Osteoblast (primary cell): ENCODE measurements at regions not wholly inside any gene's neighbourhood (a gene's known extent, or its start where the extent isn't known, plus 50 kb on each side); places are given as distances from the start of the nearest gene placed in this dataset.

Source experiments
- DNase-seq: peaks from one replicate; pipeline ENCODE4 v3.0.0; 2011; ENCODE audit warnings: low spot score, mixed read lengths; ENCODE audit not compliant: insufficient read length; ENCODE audit errors: missing footprints
- H2AFZ ChIP-seq: 2 replicates; pipeline ENCODE4 v1.6.0; 2011; ENCODE audit warnings: mild to moderate bottlenecking, low read length
- H3K27ac ChIP-seq: 2 replicates; pipeline ENCODE4 v1.5.1; 2011; ENCODE audit warnings: mild to moderate bottlenecking, low read depth, low read length, moderate library complexity
- H3K27me3 ChIP-seq: 2 replicates; pipeline ENCODE4 v1.6.0; 2012; ENCODE audit warnings: mild to moderate bottlenecking, control low read depth, inconsistent platforms, low read length, moderate library complexity; ENCODE audit not compliant: insufficient read depth
- H3K36me3 ChIP-seq: 2 replicates; pipeline ENCODE4 v1.5.1; 2011; ENCODE audit warnings: mild to moderate bottlenecking, low read length, control low read depth, moderate library complexity; ENCODE audit not compliant: insufficient read depth
- H3K4me1 ChIP-seq: 2 replicates; pipeline ENCODE4 v1.5.1; 2011; ENCODE audit warnings: mild to moderate bottlenecking, low read length, control low read depth, moderate library complexity; ENCODE audit not compliant: insufficient read depth
- H3K4me2 ChIP-seq: 2 replicates; pipeline ENCODE4 v1.6.0; 2011; ENCODE audit warnings: mild to moderate bottlenecking, low read length; ENCODE audit not compliant: insufficient read depth
- H3K4me3 ChIP-seq: fragments of 200-600 bp; sonication (generic); 3 replicates; pipeline ENCODE4 v1.5.1; 2012; ENCODE audit warnings: mild to moderate bottlenecking, low read length, inconsistent platforms; ENCODE audit not compliant: insufficient read depth
- H3K79me2 ChIP-seq: 2 replicates; pipeline ENCODE4 v1.6.0; 2012; ENCODE audit warnings: mild to moderate bottlenecking, low read length, control low read depth, inconsistent platforms; ENCODE audit not compliant: insufficient read depth
- H3K9me3 ChIP-seq: 2 replicates; pipeline ENCODE4 v1.5.1; 2011; ENCODE audit warnings: low read depth, low read length, control low read depth
- H4K20me1 ChIP-seq: 2 replicates; pipeline ENCODE4 v1.6.0; 2012; ENCODE audit warnings: mild to moderate bottlenecking, low read length, control low read depth; ENCODE audit not compliant: insufficient read depth
- CTCF ChIP-seq: IDR thresholded peaks from 2 replicates; pipeline ENCODE4 v1.5.1; 2011; ENCODE audit warnings: mild to moderate bottlenecking, low read depth, low read length, moderate library complexity; ENCODE audit errors: extremely low read depth

GRCh38 chr13:61170856-61171255 lies 244.8 kb downstream of the PCDH20 start:
- Histone ChIP-seq H3K4me2 (no peak overlapping the region), H2AFZ (no peak overlapping the region), H3K4me3 (no peak overlapping the region), H3K36me3 (no peaks in the 10 kb centered on the region), H3K27ac (no peak overlapping the region), H3K27me3 (no peaks in the 10 kb centered on the region), H4K20me1 (no peaks in the 10 kb centered on the region), H3K79me2 (no peaks in the 10 kb centered on the region), H3K9me3 (peaks cover 4% of the 10 kb centered on the region), H3K4me1 (no peaks in the 10 kb centered on the region)
- TF ChIP-seq CTCF: no peak
- DNase-seq: no peak

GRCh38 chr13:61162636-61163035 lies 253.0 kb downstream of the PCDH20 start:
- no peak overlapping the region for H3K4me2 ChIP-seq
- no peak for DNase-seq
- H3K9me3 ChIP-seq: no peaks in the 10 kb centered on the region
- H3K27ac ChIP-seq: no peak overlapping the region
- no peaks in the 10 kb centered on the region for H3K4me1 ChIP-seq
- TF ChIP-seq CTCF: no peak
- H3K27me3 ChIP-seq: no peaks in the 10 kb centered on the region
- no peaks in the 10 kb centered on the region for H3K36me3 ChIP-seq
- no peaks in the 10 kb centered on the region for H4K20me1 ChIP-seq
- H2AFZ ChIP-seq: no peak overlapping the region
- H3K79me2 ChIP-seq: no peaks in the 10 kb centered on the region
- no peak overlapping the region for H3K4me3 ChIP-seq

DNA sequence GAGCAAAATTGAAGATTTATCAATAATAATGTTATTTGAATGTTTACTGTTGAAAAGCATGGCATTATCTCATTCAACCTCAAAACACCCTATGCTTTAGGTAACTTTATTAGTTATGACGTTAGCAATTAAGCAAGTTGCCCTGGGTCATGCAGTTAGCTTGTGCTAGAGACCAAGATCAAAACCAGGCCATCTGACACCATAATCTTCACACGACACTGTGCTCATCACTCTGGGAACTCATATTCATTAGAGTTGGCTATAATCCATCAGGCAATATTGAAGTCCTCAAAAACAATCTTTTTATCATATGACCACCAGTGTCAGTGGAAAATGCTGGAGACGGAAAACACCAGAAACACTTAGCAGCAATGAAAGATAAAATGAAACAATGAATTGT lies 253.5 kb downstream of the PCDH20 start:
- H3K9me3 ChIP-seq: no peaks in the 10 kb centered on the region
- H3K4me1 ChIP-seq: no peaks in the 10 kb centered on the region
- DNase-seq: no peak
- H3K79me2 ChIP-seq: no peaks in the 10 kb centered on the region
- no peak overlapping the region for H3K4me2 ChIP-seq
- H3K27ac ChIP-seq: no peak overlapping the region
- no peaks in the 10 kb centered on the region for H4K20me1 ChIP-seq
- no peak overlapping the region for H2AFZ ChIP-seq
- H3K36me3 ChIP-seq: no peaks in the 10 kb centered on the region
- TF ChIP-seq CTCF: no peak
- H3K4me3 ChIP-seq: no peak overlapping the region
- no peaks in the 10 kb centered on the region for H3K27me3 ChIP-seq

DNA sequence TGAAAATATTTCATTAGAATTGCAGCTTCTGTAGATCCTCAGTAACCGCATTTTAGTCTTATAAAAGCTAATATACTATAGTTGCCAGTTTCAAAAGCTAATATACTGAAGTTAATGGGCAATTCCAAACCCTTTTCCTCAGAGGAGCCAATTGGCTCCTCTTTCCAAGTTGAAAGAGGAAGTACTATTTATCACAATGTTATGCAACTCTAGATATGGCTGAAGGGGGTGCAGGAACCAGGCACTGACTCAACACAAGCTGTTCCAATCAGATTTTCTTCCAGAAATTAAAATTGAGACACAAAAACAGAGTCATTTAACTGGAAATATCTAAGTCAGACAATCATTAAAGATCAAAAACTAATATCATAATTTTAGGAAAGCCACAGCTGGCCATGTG lies 258.9 kb downstream of the PCDH20 start:
- no peak overlapping the region for H3K4me3 ChIP-seq
- DNase-seq: no peak
- no peaks in the 10 kb centered on the region for H3K9me3 ChIP-seq
- no peaks in the 10 kb centered on the region for H3K27me3 ChIP-seq
- H2AFZ ChIP-seq: no peak overlapping the region
- H3K4me1 ChIP-seq: no peaks in the 10 kb centered on the region
- TF ChIP-seq CTCF: no peak
- H3K4me2 ChIP-seq: no peak overlapping the region
- H3K36me3 ChIP-seq: no peaks in the 10 kb centered on the region
- no peaks in the 10 kb centered on the region for H4K20me1 ChIP-seq
- no peak overlapping the region for H3K27ac ChIP-seq
- no peaks in the 10 kb centered on the region for H3K79me2 ChIP-seq
